WERI-Rb-1 (cell line): ENCODE measurements at regions not wholly inside any gene's neighbourhood (a gene's known extent, or its start where the extent isn't known, plus 50 kb on each side); places are given as distances from the start of the nearest gene placed in this dataset.
"Not testable (repeated sequence)": the region's sequence is repeated elsewhere in the genome, so short reads cannot be mapped to it uniquely, and the experiment has no call there.

ENCODE experiments used
- DNase-seq: peaks from one replicate; pipeline ENCODE4 v3.0.0-alpha.2; 2020
- H3K27ac ChIP-seq: fragments of 250-450 bp; sonication (Bioruptor Pico); 2 replicates; pipeline ENCODE4 v1.5.1; 2020; ENCODE audit warnings: mild to moderate bottlenecking, moderate library complexity
- H3K27me3 ChIP-seq: fragments of 250-450 bp; sonication (Bioruptor Pico); 2 replicates; pipeline ENCODE4 v1.5.1; 2021; ENCODE audit warnings: mild to moderate bottlenecking, low read depth, moderate library complexity; ENCODE audit not compliant: insufficient read depth, severe bottlenecking
- H3K36me3 ChIP-seq: fragments of 250-450 bp; sonication (Bioruptor Pico); 2 replicates; pipeline ENCODE4 v1.5.1; 2020; ENCODE audit warnings: mild to moderate bottlenecking, moderate library complexity
- H3K4me3 ChIP-seq: 2 replicates; pipeline ENCODE4 v1.5.1; 2011; ENCODE audit warnings: low read depth, mild to moderate bottlenecking, control low read depth, low read length
- H3K9me3 ChIP-seq: fragments of 250-450 bp; sonication (Bioruptor Pico); 2 replicates; pipeline ENCODE4 v1.5.1; 2021; ENCODE audit warnings: mild to moderate bottlenecking, moderate library complexity; ENCODE audit not compliant: severe bottlenecking
- TF ChIP-seq, protein P1 (sequence below): IDR thresholded peaks from 2 replicates; pipeline ENCODE4 v1.5.1; 2011; ENCODE audit warnings: low read depth, mild to moderate bottlenecking, control low read depth, inconsistent platforms, low read length

DNA sequence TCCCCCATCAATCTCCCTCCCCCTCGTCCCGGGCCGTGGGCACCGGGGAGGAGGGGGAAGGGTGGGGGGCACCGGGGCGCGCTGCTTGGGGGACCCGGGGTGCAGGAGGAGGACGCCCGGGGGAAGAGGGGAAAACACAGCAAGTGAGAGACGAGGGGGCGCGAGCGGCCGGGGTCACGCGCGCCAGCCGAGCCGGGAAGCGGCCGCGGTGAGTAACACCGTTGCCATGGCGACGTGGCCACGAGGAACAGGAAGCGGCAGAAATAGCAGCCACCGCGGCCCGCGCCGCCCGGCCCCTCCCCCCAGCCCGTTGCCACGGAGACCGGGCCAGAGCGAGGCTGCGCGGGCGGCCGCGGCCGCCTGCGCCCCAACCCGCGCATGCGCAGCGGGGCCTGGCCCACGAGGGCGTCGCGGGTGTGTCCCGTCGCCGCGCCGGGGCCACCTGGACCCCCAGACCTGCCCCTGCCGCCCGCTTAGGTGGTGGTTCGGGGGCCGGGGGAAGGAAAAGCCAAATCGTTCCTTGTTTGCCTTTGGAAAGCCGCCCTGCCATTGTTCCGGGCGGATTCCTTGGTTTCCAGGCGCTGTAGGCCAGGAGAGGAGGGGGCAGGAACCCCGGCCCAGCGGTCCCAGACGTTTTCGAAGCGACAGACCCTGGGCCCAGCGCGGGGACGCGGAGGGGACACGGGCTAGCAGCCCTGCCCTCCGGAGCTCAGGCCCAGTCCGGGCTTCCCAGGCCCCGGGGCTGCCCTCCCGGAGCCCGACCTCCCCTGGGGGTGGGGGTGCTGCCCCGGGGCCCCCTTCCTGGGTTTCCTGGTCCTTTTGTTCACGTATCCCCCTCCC, 207.1 kb downstream of the C9orf50 start:
- Histone ChIP-seq H3K9me3 (peaks cover 3% of the 10 kb centered on the region), H3K27me3 (no peaks in the 10 kb centered on the region), H3K27ac (peak overlapping the region; percentile 99), H3K4me3 (peak overlapping the region; percentile 58), H3K36me3 (no peaks in the 10 kb centered on the region)
- TF ChIP-seq, protein P1, sequence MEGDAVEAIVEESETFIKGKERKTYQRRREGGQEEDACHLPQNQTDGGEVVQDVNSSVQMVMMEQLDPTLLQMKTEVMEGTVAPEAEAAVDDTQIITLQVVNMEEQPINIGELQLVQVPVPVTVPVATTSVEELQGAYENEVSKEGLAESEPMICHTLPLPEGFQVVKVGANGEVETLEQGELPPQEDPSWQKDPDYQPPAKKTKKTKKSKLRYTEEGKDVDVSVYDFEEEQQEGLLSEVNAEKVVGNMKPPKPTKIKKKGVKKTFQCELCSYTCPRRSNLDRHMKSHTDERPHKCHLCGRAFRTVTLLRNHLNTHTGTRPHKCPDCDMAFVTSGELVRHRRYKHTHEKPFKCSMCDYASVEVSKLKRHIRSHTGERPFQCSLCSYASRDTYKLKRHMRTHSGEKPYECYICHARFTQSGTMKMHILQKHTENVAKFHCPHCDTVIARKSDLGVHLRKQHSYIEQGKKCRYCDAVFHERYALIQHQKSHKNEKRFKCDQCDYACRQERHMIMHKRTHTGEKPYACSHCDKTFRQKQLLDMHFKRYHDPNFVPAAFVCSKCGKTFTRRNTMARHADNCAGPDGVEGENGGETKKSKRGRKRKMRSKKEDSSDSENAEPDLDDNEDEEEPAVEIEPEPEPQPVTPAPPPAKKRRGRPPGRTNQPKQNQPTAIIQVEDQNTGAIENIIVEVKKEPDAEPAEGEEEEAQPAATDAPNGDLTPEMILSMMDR, result no peak
- peak; percentile 99 for DNase-seq

DNA sequence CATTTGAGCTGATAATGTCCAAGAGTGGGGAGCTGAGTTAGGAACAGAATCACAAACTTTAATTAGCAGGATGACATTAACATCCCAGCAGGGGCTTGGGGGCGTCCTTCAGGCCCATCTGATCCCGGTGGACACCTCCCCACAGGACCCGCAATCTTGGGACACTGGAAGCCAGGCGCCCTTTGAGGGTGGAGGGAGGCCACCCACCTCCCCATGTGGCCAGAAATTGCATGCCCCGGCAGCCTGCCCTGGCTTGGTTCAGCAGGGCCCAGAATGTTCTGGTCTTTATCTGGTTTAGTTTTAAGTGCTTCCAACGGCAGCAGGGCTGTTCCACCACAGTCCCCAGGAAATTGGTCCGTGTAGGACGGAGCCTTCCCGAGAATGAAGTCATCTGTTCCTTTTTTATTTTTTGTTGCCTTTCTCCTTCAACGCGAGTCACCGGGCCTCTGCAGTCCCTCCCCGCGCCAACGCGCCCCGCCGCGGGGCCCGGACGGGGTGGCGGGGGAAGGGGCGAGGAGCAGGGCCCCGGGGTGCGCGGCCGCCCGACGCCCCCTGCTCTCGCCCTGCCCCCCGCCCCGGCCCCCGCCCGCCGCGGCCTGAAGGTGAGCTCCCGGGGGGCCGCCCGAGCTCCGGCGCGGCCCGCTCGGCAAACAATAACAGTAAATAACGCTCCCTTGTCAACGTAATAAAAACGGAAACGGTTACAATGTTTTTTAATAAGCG, 207.9 kb downstream of the C9orf50 start:
- TF ChIP-seq, protein P1, result no peak
- Histone ChIP-seq H3K27ac (peak overlapping the region; percentile 99), H3K4me3 (peak overlapping the region; percentile 50), H3K27me3 (no peaks in the 10 kb centered on the region), H3K9me3 (peaks cover 3% of the 10 kb centered on the region), H3K36me3 (no peaks in the 10 kb centered on the region)
- peak; percentile 51 for DNase-seq

DNA sequence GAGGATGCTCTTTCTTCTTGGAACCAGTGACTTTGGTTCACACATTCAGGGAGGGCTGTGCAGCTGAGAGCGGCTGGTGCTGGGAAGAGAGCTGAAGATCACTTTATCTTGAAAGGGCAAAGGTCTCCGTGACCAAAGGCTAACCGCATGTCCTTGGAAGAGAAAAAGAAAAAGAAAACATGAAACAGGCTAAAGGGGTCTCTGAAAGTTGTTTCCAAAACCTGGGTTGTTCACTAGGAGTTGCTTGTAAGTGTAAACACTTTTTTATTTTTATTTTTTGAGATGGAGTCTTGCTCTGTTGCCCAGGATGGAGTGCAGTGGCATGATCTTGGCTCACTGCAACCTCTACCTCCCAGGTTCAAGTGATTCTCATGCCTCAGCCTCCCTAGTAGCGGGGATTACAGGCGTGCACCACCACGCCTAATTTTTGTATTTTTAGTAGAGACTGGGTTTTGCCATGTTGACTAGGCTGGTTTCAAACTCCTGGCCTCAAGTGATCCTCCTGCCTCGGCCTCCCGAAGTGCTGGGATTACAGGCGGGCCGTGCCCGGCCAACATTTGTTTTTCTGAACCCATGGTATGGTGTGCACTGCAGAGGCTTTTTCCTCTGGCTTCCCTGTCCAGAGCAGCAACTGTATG, 208.6 kb downstream of the C9orf50 start:
- H3K4me3 ChIP-seq, result not testable (repeated sequence)

DNA sequence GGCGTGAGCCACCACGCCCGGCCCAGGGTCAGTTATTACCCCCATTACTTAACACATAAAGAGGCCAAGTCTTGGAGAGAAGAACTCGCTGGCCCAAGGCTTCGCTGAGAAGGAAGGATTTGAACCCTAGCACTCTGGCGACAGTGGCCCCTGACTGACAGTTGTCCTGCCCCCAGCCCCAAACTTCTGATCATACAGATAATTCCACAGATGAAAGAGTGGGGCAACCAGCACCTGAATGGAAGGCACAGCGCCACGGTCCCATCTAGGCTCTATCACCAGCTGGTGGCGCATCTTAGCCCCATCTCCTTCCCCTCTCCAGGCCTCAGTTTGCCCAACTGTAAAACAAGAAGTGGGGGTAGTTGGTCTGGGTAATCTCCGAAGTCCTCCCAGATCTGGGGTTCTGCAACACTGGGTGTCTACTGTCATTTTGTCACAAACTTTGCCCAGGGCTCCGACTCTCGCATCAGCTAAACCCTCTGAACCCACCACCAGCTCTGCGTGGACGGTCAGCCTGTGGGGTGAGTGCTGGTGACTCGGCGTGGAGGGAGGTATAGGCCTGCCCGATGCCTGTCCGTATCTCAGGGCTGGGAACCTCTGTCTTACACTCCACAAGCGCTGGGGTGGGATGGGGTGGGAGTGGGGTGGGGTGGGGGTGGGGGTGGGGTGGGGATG, 209.3 kb downstream of the C9orf50 start:
- H3K27me3 ChIP-seq, result no peaks in the 10 kb centered on the region
- TF ChIP-seq, protein P1, result no peak
- no peak for DNase-seq
- no peaks in the 10 kb centered on the region for H3K36me3 ChIP-seq
- peaks cover 3% of the 10 kb centered on the region for H3K9me3 ChIP-seq
- no peak overlapping the region for H3K27ac ChIP-seq
- H3K4me3 ChIP-seq, result no peak overlapping the region

More for the DNA sequence above, 208.6 kb downstream of the C9orf50 start:
- H3K27me3 ChIP-seq, H3K36me3 ChIP-seq, H3K9me3 ChIP-seq, DNase-seq: not testable (repeated sequence)
- peak overlapping the region; percentile 99 for H3K27ac ChIP-seq

DNA sequence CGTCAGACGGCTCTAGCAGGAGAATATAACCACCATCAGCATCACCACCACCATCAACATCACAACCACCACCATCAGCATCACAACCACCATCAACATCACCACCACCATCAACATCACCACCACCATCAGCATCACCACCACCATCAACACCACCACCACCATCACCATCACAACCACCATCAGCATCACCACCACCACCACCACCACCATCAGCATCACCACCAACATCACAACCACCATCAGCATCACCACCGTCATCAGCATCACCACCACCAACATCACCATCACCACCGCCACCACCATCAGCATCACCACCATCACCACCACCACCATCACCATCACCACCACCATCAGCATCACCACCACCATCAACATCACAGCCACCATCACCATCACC, 210.7 kb downstream of the C9orf50 start:
- no peaks in the 10 kb centered on the region for H3K36me3 ChIP-seq
- no peaks in the 10 kb centered on the region for H3K27me3 ChIP-seq
- no peak overlapping the region for H3K27ac ChIP-seq
- DNase-seq, result no peak
- peaks cover 3% of the 10 kb centered on the region for H3K9me3 ChIP-seq
- TF ChIP-seq, protein P1, result no peak
- H3K4me3 ChIP-seq, result no peak overlapping the region
